Inflammatory macrophage (primary cell): ENCODE measurements at regions not wholly inside any gene's neighbourhood (a gene's known extent, or its start where the extent isn't known, plus 50 kb on each side); places are given as distances from the start of the nearest gene placed in this dataset.

Source experiments
- DNase-seq, 2 donors: peaks; one replicate each; pipeline ENCODE4 v3.0.0-alpha.2; 2020 to 2022

DNA sequence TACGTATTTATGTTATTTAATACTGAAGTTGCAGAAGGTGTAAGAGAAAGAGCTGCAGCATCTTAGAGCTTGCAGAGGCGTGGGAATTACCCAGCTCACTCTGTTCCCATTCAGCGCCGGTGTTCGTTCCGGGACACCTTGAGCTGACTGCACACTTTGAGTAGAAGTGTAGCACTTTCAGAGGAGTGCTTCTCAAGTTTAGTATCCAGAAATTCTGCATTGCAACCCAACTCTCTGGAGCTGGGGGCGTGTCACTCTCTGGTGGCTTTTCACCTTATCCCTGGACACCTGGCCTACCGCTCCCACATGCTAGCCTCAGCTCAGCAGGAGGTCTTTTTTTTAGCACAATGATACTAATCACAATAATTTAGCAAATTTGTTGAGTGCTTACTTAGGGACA lies 66.4 kb upstream of the SHH start:
- no peak for DNase-seq

DNA sequence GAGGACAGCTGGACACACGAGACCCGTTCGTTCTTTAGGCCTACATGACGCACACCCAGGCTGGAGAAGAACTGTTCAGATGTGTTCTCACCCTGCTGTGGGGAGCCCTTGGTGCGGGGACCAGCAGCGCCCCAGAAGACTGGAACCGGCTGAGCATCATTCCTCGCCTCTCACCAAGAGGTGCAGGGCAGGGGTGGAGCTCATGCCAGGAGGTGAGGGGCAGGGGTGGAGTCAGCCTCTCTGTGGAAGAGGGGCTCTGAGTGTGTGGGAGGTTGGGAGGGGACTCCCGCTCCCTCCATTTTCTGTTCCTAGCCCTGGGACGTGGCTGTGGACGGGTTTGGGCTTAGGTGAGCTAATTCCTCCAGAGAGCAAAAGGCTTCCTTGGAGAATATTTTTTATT lies 66.0 kb upstream of the SHH start:
- DNase-seq: no peak

DNA sequence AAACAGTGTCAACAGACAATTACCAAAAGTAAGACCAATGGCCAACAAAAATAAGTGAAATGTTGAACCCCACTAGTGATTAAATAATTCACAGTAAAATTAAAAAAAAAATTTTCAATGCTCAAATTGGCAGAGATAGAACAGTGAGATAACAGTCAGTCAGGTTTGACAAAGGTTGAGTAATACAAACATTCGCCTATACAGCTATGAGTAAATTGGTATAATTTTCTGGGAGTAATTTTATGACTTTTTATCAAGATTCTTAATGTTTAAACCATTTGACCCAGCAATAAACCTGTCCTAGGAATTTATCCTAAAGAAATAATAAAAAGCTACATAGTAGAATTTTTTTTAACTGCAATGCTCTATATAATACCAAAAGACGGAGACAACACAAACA lies 64.9 kb upstream of the SHH start:
- DNase-seq: no peak

DNA sequence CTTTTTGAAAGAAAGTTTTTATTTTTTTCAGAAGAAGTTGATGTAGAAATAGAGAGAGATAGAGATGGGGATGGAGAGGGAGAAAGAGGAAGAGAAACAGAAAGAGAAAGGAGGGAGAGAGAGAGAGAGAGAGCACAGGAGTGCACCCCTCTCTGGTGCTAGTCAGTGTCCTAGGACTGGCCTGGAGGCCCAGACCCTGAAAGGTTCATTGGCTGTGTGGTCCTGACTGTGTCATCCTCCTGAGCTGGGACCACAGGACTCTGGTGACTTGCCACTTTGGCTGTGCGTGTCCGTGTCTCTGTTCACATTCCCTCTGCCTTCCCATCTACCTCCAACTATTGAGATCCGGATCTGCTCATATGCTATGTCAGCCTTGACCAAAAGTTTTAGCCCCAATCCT lies 62.1 kb upstream of the SHH start:
- no peak for DNase-seq

DNA sequence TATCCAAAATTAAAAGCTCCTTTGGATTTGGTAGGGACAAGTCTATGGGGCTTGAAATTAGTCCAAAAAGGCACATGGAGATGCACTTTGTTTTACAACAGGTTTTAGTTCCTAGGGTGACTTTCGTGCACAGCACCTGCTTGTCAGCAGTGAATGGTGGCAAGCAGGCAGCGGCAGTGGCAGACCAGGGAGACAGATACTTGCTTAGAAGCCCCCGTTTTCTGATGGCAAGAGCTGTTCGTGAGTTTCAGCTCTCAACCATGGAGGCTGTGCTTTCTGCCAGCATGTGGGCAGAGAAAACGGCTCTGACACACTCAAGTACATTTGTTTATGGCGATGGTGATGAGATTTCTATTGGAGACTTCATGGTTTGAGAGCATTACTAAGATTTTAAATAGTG lies 61.7 kb upstream of the SHH start:
- no peak for DNase-seq

DNA sequence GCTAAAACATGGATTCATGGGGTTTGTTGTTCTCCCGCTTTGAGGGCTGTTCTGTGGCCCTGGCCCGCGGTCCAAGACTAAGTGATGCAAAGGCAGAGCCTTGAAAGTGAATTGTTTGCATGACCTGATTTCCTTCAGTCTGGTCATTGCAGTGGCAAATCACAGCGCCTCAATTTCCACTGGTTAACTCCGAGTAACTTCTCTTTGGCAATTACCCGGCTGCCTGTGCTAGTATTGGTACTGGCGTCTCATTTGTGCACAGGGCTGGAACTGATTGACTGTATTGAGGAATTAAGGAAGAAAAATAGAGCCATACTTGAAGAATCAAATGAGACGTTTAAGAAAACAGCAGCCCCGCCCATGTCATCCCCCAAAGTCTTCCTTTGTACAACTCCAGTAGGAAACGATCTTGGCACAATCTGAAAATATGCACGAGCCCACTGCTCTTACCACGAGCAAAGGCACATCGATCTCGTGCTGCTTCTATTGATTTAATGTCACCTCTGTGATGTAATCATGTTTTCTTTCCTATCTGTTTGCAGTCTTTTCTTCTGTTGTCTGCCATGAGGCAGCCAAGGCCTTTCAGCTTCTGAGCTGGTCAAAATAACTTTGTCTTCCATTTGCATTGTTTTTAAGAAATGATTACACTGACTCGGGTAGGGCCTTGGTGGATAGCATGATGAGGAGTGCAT lies 60.6 kb upstream of the SHH start:
- no peak for DNase-seq

DNA sequence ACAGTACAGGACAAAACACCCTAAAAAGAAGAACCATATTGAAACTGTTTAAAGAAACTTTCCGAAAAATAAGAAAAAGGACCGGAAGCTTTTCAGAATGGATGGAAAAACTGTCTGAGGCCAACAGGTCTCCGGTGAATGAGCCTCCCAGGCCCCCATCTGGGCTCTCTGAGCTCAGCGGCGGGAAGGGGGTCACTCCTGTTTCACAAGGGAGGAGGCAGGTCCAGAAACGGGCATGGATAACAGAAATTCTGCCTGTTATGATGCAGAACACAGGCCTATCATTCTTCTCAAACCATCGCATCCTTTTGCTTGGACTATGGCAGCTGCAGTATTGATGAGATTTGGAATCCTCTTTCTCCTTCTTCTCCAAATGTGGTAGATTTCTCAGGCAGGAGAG lies 58.9 kb upstream of the SHH start:
- DNase-seq: no peak

DNA sequence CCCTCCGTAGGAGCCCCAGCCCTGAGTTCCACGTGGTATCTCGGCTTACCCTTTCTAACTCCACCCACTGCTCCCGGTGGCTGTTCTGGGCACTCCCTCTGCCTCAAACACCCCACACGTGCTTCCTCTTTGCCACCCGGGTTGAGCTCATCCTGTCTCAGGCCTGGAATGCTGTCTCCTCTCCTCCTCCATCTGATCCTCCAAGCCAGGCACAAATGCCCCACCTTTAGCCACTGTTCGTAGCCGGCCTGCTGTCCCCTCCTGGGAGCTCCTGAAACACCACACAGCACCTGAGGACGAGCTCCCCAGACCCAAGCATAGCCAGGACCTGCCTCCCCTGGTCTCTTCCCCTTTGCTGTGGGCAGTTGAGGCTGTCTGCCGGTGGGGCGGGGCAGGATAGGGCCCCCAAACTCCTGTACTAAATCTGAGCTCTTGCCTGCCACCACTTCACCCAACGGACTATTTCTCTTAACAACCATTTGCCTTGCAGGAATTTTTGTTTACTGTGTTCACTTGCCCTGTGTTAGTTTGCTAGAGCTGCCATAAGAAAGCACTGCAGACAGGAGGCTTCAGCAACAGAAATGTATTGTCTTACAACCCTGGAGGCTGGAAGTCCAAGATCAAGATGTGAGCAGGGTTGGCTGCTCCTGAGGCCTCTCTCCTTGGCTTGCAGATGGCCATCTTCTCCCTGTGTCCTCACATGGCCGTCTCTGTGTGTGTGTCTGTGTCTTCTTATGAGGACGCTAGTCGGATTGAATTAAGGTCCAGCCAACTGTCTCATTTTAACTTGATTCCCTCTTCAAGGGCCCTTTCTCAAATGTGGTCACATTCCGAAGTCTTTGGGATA lies 58.3 kb upstream of the SHH start:
- no peak for DNase-seq

DNA sequence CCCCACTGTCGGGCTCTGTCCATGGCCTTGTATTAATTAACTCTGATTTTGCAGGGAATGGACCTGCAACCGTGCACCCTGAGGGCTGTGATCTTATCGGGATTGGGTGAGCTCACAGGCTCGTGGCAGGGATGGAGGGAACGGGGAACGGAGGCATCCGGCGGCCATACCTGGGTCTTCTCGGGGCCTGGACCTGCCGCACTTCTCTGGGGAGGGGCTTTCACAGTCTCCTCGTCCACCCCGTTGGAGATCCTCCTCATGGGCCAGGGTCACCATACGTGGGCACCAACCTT lies 57.5 kb upstream of the SHH start:
- DNase-seq: no peak

DNA sequence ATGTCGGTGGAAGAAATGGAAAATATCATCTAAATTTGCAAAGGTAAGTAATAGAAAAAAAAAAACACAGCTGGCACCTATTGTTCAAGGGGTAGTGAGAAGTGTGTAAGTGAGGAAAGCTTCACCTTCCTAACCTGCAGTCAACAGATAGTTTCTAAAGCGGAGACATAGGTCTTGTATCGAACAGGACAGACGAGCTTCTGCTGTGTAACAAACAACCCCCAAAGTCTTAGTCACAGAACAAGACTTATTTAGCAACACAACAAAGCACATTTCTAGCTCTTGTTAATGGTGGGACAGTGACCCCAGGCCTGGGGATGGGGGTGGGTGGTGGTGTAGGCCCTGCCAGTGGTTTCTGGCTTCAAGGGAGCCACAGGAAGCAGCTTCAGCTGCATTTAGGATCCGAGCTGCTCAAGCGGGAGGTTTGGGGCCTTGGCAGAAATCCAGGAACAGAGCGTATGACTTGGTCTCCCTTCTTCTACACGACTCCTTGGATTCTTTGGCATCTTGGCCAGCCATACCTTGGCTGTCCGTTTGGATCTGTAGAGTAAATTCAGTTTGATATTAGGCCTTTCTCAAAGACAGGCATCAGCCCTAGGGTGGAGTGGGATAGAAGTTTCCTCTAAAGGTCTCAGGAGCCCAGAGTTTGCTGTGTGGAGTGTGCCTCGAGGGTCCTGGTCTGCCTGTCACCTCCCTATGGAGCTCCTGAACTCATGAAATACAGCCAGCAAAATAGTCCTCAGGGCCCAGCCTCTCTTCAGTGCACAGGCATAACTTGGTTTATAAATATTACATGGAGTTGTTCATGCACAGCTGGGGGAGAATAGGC lies 56.9 kb upstream of the SHH start:
- DNase-seq: no peak

DNA sequence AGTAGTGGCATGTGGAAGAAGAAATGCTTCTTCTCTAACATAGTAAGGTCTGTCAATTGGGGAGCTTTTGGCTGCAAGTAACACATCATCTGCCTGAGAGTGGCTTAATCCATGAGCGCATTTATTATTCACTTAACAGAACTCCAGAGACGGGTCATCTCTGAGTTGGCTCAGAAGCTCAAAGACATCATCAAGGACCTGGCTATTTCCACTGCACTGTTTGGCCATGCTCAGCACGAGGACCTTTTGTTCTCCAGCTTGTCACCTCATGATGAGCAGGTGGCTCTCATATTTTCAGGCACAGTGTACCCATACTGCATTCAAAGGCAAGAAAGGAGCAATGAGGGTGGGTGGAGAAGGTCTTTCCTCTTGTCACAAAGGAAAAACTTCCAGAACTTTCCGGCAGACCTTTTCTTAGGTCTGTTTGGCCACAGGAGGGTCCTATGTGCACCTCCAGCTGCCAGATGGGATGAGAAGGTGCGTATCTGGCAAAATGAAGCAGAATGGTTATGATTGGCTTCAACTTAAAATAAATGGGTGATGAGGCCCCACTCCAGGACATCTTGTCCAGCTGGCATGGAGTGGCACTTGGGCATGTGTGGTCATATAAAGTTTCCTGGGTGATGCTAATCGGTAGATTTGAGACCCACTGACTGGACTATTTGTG lies 55.6 kb upstream of the SHH start:
- DNase-seq: no peak

DNA sequence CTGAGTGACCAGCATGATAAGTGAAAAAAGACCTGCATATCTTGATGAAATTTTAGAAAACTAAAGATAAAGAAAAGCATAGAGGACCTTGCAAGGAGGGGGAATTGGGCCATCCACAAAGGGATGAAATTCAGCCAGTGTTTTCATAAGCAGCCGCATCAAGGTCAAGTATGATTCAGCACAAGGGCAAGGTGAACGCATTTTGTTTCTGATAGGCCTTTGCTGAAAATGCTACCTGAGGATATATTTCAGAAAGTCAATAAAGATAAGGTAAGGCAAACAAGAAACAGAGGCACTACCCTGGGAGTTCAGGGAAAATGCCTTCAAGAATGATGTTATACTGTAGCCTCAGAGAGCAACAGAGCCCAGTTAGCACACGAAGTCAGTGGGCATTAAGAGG lies 55.0 kb upstream of the SHH start:
- no peak for DNase-seq

DNA sequence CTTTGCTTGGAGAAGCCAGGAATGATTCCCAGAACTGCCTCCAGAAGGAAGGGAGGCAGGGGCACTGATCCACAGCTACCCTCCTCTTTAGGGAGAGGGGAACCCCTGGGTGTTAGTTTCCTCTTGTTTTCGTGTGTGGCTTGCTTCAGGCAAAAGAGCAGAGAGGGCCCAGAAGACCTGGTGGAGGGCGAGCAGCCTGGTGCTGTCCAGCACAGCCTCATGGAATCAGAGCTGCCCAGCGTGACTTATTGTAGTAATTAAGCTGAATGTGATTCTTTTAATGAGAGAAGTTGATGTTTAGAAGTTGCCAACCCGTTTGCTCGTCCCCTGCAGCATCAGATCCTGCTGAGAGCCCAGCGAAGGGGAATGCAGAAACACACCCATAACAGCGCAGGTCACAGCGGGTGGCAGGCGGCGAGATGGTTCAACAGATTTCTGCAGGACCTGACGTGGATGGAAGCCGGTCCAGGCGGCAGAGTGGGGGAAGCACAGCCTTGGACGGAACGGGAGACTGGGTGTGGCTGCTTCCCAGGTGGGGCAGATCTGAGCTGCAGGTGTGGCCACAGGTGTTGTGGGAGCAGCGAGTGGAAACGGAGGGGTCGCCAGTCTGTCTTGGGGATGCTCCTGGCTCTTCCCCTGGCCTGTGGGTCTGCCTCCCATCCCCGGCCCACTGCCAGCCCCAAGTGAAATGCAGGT lies 53.7 kb upstream of the SHH start:
- DNase-seq: no peak

DNA sequence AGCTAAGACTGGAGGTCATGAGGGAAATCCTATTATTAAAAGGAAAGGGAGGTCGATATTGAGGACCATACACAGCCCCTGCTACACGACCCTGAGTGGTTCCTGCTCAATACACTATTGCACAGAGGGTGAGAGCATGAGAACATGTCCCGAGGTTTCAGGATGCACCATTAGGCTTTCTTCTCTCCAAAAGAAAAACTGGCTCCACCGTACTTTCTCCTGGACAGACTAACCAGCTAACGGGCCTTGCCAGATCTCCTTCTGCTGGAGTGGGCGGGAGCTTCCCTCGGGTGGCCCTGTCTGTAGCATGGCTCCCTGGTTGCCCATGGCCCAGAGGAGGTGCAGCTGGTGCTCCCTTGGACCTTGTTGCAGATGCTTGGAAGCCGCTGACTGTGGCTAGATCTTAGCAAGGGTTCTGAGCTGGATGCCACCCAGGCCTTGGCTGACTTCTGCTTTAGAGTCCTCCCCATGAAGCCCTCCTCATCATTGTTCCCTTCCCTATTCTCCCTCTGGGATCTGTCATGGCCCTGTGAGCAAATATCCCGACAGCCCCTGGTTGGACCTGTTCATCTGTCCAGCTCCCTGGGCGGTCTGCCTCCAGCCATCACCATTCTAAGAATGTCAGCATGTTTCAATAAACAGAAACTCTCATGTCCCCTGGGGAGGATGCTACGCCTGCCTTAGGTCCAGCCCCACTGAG lies 52.9 kb upstream of the SHH start:
- no peak for DNase-seq

DNA sequence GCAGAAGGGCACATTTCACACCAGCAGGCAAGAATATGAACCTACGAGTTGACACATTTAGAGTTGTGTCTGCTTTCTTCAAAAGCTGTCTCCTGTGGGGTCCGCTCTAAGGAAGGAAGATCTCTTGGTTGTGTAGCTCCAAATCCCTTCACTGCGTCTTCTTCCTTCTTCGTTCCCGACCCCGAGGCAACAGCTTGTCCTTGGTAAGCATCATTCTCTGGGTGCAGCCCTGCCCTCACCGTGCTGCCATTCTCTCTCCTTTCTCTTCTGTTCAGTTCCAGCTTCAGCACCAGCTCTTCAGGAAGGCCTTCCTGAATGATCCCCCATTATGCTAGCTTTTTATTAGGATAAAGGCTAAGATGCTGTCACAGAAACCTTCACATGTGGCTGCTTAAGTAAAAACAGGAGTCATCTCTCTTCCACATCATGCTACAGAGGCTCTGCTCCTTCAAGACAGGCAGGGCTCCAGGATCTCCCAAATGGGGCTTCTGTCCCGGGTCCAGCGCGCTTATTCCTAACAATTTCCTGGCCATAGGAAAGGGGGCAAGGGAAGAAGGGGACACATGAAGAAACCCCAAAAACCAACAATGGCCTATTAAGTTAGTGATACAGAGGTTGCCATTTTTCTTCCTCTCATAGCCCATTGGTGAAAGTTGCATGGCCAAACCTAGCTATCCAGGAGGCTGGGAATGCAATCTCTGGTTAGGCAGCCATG lies 52.2 kb upstream of the SHH start:
- DNase-seq: no peak

DNA sequence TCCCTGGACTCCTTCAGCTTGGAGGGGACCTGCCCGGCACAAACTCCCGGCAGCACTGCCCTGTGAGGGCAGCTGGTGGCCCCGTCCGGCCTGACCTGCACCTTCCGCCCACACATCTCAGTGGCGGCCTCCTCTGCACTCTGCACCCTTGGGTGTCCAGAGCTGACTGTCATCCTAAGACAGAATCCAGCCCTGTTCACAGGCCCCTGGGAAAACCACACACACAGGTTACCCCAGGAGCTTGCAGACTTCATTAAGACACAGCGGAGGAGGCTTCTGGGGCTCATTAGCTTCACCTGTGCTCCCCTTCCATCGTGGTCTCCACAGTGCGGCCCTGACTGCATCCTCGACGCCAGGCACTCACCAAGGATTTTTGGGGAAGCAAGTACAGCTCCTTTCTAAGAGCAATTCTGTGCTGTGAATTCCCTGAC lies 51.5 kb upstream of the SHH start:
- DNase-seq: no peak

DNA sequence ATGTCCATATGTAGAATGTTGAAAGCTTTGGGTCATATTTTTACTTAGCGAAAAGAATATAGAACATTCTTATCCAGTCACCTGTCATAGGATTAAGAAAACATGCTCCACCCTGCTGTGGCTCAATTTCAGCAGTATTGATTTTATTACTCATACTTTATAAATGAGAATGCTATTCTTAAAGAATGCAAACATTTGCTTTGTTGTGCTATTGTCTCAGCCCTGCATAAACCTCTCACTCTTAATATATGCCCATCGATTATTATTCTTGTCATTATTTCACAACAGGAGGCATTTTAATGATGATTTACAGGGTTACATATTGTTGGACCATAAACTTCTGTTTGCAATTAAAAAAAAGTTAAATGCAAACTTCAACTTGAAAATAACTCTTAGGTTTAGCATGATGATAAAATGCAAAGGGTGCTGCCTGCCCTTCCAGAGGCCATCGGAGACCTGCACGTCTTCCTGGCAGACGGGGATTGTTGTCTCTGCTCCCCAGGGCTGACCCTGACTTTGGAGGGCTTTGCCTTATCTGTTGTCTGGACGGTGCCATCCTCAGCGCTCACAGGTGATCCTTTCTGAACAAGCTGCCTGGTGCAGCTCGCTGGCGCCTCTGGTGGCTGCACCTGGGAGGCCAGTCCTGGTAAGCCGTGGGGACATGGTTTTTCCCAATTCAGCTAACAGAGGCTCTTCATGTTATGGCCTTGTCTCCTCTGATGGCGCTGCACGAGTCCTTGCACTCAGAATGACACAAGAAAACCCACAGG lies 50.0 kb upstream of the SHH start:
- DNase-seq: no peak
